T-helper 2 cell treated with Interferon-gamma antibody and Interleukin-4, amounts not matched to agents 5 μg/mL and 100 μg/mL, for 36 hours (primary cell): ENCODE measurements at regions not wholly inside any gene's neighbourhood (a gene's known extent, or its start where the extent isn't known, plus 50 kb on each side); places are given as distances from the start of the nearest gene placed in this dataset.

ENCODE experiments used
- DNase-seq: peaks from one replicate; pipeline ENCODE4 v3.0.0; 2021; ENCODE audit warnings: low spot score
- H3K27ac Mint-ChIP-seq: one replicate; pipeline ENCODE4 v1.8.0; 2021; ENCODE audit warnings: mild to moderate bottlenecking, mixed read lengths
- H3K27me3 Mint-ChIP-seq: one replicate; pipeline ENCODE4 v1.8.0; 2021; ENCODE audit warnings: low read depth, mixed read lengths
- H3K36me3 Mint-ChIP-seq: one replicate; pipeline ENCODE4 v1.8.0; 2021; ENCODE audit warnings: low read depth, mixed read lengths
- H3K4me1 Mint-ChIP-seq: one replicate; pipeline ENCODE4 v1.8.0; 2021; ENCODE audit warnings: low read depth, mixed read lengths
- H3K4me3 Mint-ChIP-seq: one replicate; pipeline ENCODE4 v1.8.0; 2022; ENCODE audit warnings: mild to moderate bottlenecking, moderate library complexity, mixed read lengths
- H3K9me3 Mint-ChIP-seq: one replicate; pipeline ENCODE4 v1.8.0; 2021; ENCODE audit warnings: mixed read lengths

- no peak for DNase-seq
- no peaks in the 10 kb centered on the region for H3K4me1 Mint-ChIP-seq
- H3K27ac Mint-ChIP-seq, result no peak overlapping the region
- no peaks in the 10 kb centered on the region for H3K9me3 Mint-ChIP-seq
- no peaks in the 10 kb centered on the region for H3K36me3 Mint-ChIP-seq
- H3K4me3 Mint-ChIP-seq, result no peak overlapping the region
- no peaks in the 10 kb centered on the region for H3K27me3 Mint-ChIP-seq
These were observed 198.2 kb downstream of the CYP26B1 start for GRCh38 chr2:71949537-71949798.

GRCh38 chr2:71948781-71949536 is 198.7 kb downstream of the CYP26B1 start:
- Mint-ChIP-seq H3K36me3 (no peaks in the 10 kb centered on the region), H3K4me3 (no peak overlapping the region), H3K27me3 (no peaks in the 10 kb centered on the region), H3K4me1 (no peaks in the 10 kb centered on the region), H3K27ac (no peak overlapping the region), H3K9me3 (no peaks in the 10 kb centered on the region)
- no peak for DNase-seq

- no peaks in the 10 kb centered on the region for H3K27me3 Mint-ChIP-seq
- H3K36me3 Mint-ChIP-seq, result no peaks in the 10 kb centered on the region
- H3K4me1 Mint-ChIP-seq, result no peaks in the 10 kb centered on the region
- H3K27ac Mint-ChIP-seq, result no peak overlapping the region
- no peak for DNase-seq
- no peaks in the 10 kb centered on the region for H3K9me3 Mint-ChIP-seq
- no peak overlapping the region for H3K4me3 Mint-ChIP-seq
These were observed 199.9 kb downstream of the CYP26B1 start for GRCh38 chr2:71947809-71948208.

GRCh38 chr2:71945603-71945959 is 202.1 kb downstream of the CYP26B1 start:
- Mint-ChIP-seq H3K27me3 (no peaks in the 10 kb centered on the region), H3K9me3 (no peaks in the 10 kb centered on the region), H3K4me1 (no peaks in the 10 kb centered on the region), H3K4me3 (no peak overlapping the region), H3K36me3 (no peaks in the 10 kb centered on the region), H3K27ac (no peak overlapping the region)
- no peak for DNase-seq

- H3K27me3 Mint-ChIP-seq, result no peaks in the 10 kb centered on the region
- H3K36me3 Mint-ChIP-seq, result no peaks in the 10 kb centered on the region
- no peaks in the 10 kb centered on the region for H3K9me3 Mint-ChIP-seq
- no peak overlapping the region for H3K4me3 Mint-ChIP-seq
- H3K4me1 Mint-ChIP-seq, result no peaks in the 10 kb centered on the region
- DNase-seq, result no peak
- no peak overlapping the region for H3K27ac Mint-ChIP-seq
These were observed 202.7 kb downstream of the CYP26B1 start for GRCh38 chr2:71944806-71945602.

GRCh38 chr2:71944183-71944550 is 203.5 kb downstream of the CYP26B1 start:
- no peak for DNase-seq
- Mint-ChIP-seq H3K36me3 (no peaks in the 10 kb centered on the region), H3K9me3 (no peaks in the 10 kb centered on the region), H3K27me3 (no peaks in the 10 kb centered on the region), H3K27ac (no peak overlapping the region), H3K4me3 (no peak overlapping the region), H3K4me1 (no peaks in the 10 kb centered on the region)

GRCh38 chr2:71943238-71944182 is 204.2 kb downstream of the CYP26B1 start:
- no peak overlapping the region for H3K4me3 Mint-ChIP-seq
- no peaks in the 10 kb centered on the region for H3K9me3 Mint-ChIP-seq
- no peak for DNase-seq
- no peaks in the 10 kb centered on the region for H3K27me3 Mint-ChIP-seq
- no peaks in the 10 kb centered on the region for H3K4me1 Mint-ChIP-seq
- no peaks in the 10 kb centered on the region for H3K36me3 Mint-ChIP-seq
- H3K27ac Mint-ChIP-seq, result no peak overlapping the region

GRCh38 chr2:71941726-71942525 is 205.7 kb downstream of the CYP26B1 start:
- Mint-ChIP-seq H3K36me3 (no peaks in the 10 kb centered on the region), H3K4me1 (no peaks in the 10 kb centered on the region), H3K27me3 (no peaks in the 10 kb centered on the region)

GRCh38 chr2:71940695-71941094 is 207.0 kb downstream of the CYP26B1 start:
- Mint-ChIP-seq H3K4me3 (no peak overlapping the region), H3K9me3 (no peaks in the 10 kb centered on the region), H3K4me1 (no peaks in the 10 kb centered on the region), H3K36me3 (no peaks in the 10 kb centered on the region), H3K27me3 (no peaks in the 10 kb centered on the region), H3K27ac (no peak overlapping the region)
- DNase-seq, result no peak

More at GRCh38 chr2:71941726-71942525, 205.7 kb downstream of the CYP26B1 start:
- Mint-ChIP-seq H3K9me3 (no peaks in the 10 kb centered on the region), H3K4me3 (no peak overlapping the region), H3K27ac (no peak overlapping the region)
- no peak for DNase-seq

GRCh38 chr2:71939588-71940535 is 207.8 kb downstream of the CYP26B1 start:
- Mint-ChIP-seq H3K27me3 (no peaks in the 10 kb centered on the region), H3K27ac (no peak overlapping the region), H3K4me1 (no peaks in the 10 kb centered on the region), H3K9me3 (no peaks in the 10 kb centered on the region), H3K36me3 (no peaks in the 10 kb centered on the region), H3K4me3 (no peak overlapping the region)
- DNase-seq, result no peak

GRCh38 chr2:71938659-71939587 is 208.7 kb downstream of the CYP26B1 start:
- no peaks in the 10 kb centered on the region for H3K4me1 Mint-ChIP-seq
- no peaks in the 10 kb centered on the region for H3K9me3 Mint-ChIP-seq
- no peak overlapping the region for H3K4me3 Mint-ChIP-seq
- H3K27me3 Mint-ChIP-seq, result no peaks in the 10 kb centered on the region
- H3K27ac Mint-ChIP-seq, result no peak overlapping the region
- no peak for DNase-seq
- no peaks in the 10 kb centered on the region for H3K36me3 Mint-ChIP-seq

GRCh38 chr2:71938108-71938507 is 209.6 kb downstream of the CYP26B1 start:
- Mint-ChIP-seq H3K27ac (no peak overlapping the region), H3K4me1 (no peaks in the 10 kb centered on the region), H3K4me3 (no peak overlapping the region), H3K27me3 (no peaks in the 10 kb centered on the region), H3K36me3 (no peaks in the 10 kb centered on the region), H3K9me3 (no peaks in the 10 kb centered on the region)
- no peak for DNase-seq
